Heart left ventricle (tissue), 16 donors: ENCODE measurements at regions not wholly inside any gene's neighbourhood (a gene's known extent, or its start where the extent isn't known, plus 50 kb on each side); places are given as distances from the start of the nearest gene placed in this dataset.

Experiments used
- ATAC-seq, 4 donors: fragments of 200-7000 bp; cut with Tn5 transposase; one replicate each; pipeline ENCODE4 v1.9.1; 2020 to 2022; ENCODE audit warnings: moderate library complexity in 4 of 4, mild to moderate bottlenecking in 3 of 4, moderate number of reproducible peaks in 1 of 4
- DNase-seq, 5 donors: peaks; one replicate each; pipeline ENCODE4 v3.0.0-alpha.2; 2020
- H3K27ac ChIP-seq, 12 donors: fragments of 200-600 bp; sonication (generic) in 4 of 12; one replicate each; pipeline versions ENCODE4 v1.5.0 to v1.8.0; 2016 to 2022; ENCODE audit warnings: mild to moderate bottlenecking in 2 of 12
- H3K27me3 ChIP-seq, 9 donors: fragments of 200-600 bp; sonication (generic) in 2 of 9; one replicate each; pipeline versions ENCODE4 v1.5.1 to v1.8.0; 2016 to 2022; ENCODE audit warnings: mild to moderate bottlenecking in 3 of 9
- H3K36me3 ChIP-seq, 9 donors: fragments of 200-600 bp; sonication (generic) in 2 of 9; one replicate each; pipeline versions ENCODE4 v1.5.0 to v1.8.0; 2018 to 2022; ENCODE audit warnings: mild to moderate bottlenecking in 2 of 9
- H3K4me1 ChIP-seq, 12 donors: fragments of 200-600 bp; sonication (generic) in 4 of 12; one replicate each; pipeline versions ENCODE4 v1.5.0 to v1.8.0; 2016 to 2022; ENCODE audit warnings: mild to moderate bottlenecking in 3 of 12
- H3K4me3 ChIP-seq, 12 donors: fragments of 200-600 bp; sonication (generic) in 4 of 12; one replicate each; pipeline versions ENCODE4 v1.5.0 to v1.8.0; 2017 to 2022; ENCODE audit warnings: mild to moderate bottlenecking in 9 of 12, moderate library complexity in 4 of 12
- H3K9me3 ChIP-seq, 12 donors: fragments of 200-600 bp; sonication (generic) in 4 of 12; one replicate each; pipeline versions ENCODE4 v1.5.0 to v1.8.0; 2016 to 2022; ENCODE audit warnings: mild to moderate bottlenecking in 1 of 12
- POLR2A ChIP-seq, 2 donors: fragments of 450-650 bp; IDR thresholded peaks; one replicate each; pipeline ENCODE4 v1.6.1; 2017; ENCODE audit warnings: antibody characterized with exemption in 2 of 2, mild to moderate bottlenecking in 2 of 2, moderate library complexity in 2 of 2
- WGBS, 4 donors: extraction: QIAGEN DNeasy Blood & Tissue Kit in 2 of 4; methylation state at CpG; one replicate each; pipeline versions ENCODE4 v1.1.5 to v1.1.7; 2013 to 2018; 5-methylcytosine and 5-hydroxymethylcytosine counted together
- intact Hi-C, 10 donors: fragments of 100-400 bp; cut with DNase I; formaldehyde crosslinking; loops; one replicate each; pipeline versions ENCODE4 v1.11.1 to v1.14.2; 2022
- TF ChIP-seq, protein P1 (sequence below), 12 donors: fragments of 200-600 bp; sonication (generic) in 4 of 12; IDR thresholded peaks; one replicate each; pipeline versions ENCODE4 v1.5.0 to v1.8.0; 2018 to 2022; ENCODE audit warnings: antibody characterized with exemption in 12 of 12, mild to moderate bottlenecking in 5 of 12
- donor health status: ischemic (EF 13 %, LVEDD 7.1; RV severe dilation, severe dysfunction).
- donor health status: healthy with polysubstance abuse.
- donor health status: DM: no; HTN: yes; CAD: no.
- donor health status: DM: no; HTN: no; CAD: no.
- donor health status: ischemic (EF 25% LVEDD 6.9; RV normal size, moderate dysfunction).
- donor health status: ischemic (EF 25% LVEDD 5.7; RV mildly dilated, moderate dysfunction).
- donor health status: healthy.
- donor health status: DM: yes; HTN: yes; CAD: no.
- donor health status: ischemic (EF 35%, LVEDD 5.7; RV mildly dilated, moderate dysfunction).
- donor health status: nonischemic (EF 11% LVEDD 7.7; RV severe dilation, severe dysfunction).
- donor health status: DM: yes; HTN: yes; CAD: no.
- donor health status: PGD.
- donor health status: ischemic (EF 29% LVEDD 5.4; RV normal size, mild dysfunction).
- donor health status: nonischemic (EF 23%, LVEDD 6.1; RV moderate dilation, normal function).

GRCh38 chr6:146944077-146944476, 260.1 kb upstream of the STXBP5 start:
- H3K36me3 ChIP-seq = no peaks in the 10 kb centered on the region

GRCh38 chr6:146944809-146945208, 259.4 kb upstream of the STXBP5 start:
- no peaks in the 10 kb centered on the region for H3K4me1 ChIP-seq
- 71 to 86% (median 79%) methylated on average over 2 of the region's 2 CpGs for WGBS, 4 donors
- H3K4me3 ChIP-seq = no peak overlapping the region
- no peaks in the 10 kb centered on the region for H3K36me3 ChIP-seq
- H3K9me3 ChIP-seq = peaks cover 0 to 14% (median 0%) of the 10 kb centered on the region in 12 donors
- H3K27ac ChIP-seq = no peak overlapping the region
- DNase-seq (no peak), ATAC-seq (no peak)
- intact Hi-C loops = no loop called here
- TF ChIP-seq, protein P1, sequence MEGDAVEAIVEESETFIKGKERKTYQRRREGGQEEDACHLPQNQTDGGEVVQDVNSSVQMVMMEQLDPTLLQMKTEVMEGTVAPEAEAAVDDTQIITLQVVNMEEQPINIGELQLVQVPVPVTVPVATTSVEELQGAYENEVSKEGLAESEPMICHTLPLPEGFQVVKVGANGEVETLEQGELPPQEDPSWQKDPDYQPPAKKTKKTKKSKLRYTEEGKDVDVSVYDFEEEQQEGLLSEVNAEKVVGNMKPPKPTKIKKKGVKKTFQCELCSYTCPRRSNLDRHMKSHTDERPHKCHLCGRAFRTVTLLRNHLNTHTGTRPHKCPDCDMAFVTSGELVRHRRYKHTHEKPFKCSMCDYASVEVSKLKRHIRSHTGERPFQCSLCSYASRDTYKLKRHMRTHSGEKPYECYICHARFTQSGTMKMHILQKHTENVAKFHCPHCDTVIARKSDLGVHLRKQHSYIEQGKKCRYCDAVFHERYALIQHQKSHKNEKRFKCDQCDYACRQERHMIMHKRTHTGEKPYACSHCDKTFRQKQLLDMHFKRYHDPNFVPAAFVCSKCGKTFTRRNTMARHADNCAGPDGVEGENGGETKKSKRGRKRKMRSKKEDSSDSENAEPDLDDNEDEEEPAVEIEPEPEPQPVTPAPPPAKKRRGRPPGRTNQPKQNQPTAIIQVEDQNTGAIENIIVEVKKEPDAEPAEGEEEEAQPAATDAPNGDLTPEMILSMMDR (IDR thresholded peaks at IDR 0.05) = no peak
- no peak for TF ChIP-seq POLR2A (IDR thresholded peaks at IDR 0.05)
- no peaks in the 10 kb centered on the region for H3K27me3 ChIP-seq

More at GRCh38 chr6:146944077-146944476, 260.1 kb upstream of the STXBP5 start:
- ATAC-seq = no peak
- Histone ChIP-seq H3K9me3 (peaks cover 0 to 14% (median 0%) of the 10 kb centered on the region in 12 donors), H3K4me1 (no peaks in the 10 kb centered on the region), H3K27me3 (no peaks in the 10 kb centered on the region), H3K4me3 (no peak overlapping the region), H3K27ac (no peak overlapping the region)
- intact Hi-C loops = no loop called here
- TF ChIP-seq, protein P1 (IDR thresholded peaks at IDR 0.05) = no peak
- TF ChIP-seq POLR2A (IDR thresholded peaks at IDR 0.05) = no peak
- no peak for DNase-seq

DNA sequence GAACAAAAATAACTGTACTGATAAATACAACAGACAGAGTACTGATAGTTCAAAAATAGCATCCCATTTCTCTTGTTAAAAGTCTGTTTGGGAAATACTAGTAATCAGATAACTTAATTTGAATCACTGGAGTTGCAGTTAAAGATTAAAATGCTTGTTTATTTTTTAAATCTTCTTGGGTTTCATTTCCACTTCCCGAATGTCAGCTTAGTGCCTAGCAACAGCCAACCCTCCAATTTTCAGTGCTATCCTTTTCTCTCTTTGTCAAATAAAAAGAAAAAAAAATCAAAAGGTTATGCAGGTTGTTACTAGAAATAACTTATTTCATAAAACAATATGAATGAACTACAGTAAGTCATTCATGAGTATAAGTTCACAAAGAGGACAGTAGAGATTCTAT, 257.7 kb upstream of the STXBP5 start:
- H3K9me3 ChIP-seq = peaks cover 0 to 11% (median 0%) of the 10 kb centered on the region in 12 donors
- H3K27ac ChIP-seq = no peak overlapping the region
- H3K27me3 ChIP-seq = no peaks in the 10 kb centered on the region
- H3K36me3 ChIP-seq = no peaks in the 10 kb centered on the region
- H3K4me3 ChIP-seq = no peak overlapping the region
- TF ChIP-seq, protein P1 (IDR thresholded peaks at IDR 0.05) = no peak
- TF ChIP-seq POLR2A (IDR thresholded peaks at IDR 0.05) = no peak
- no peak for DNase-seq
- WGBS, 4 donors = 71 to 79% (median 76%) methylated on average over 1 of the region's 1 CpG
- ATAC-seq = no peak
- intact Hi-C loops = no loop called here
- no peaks in the 10 kb centered on the region for H3K4me1 ChIP-seq

GRCh38 chr6:146948790-146949342, 255.4 kb upstream of the STXBP5 start:
- TF ChIP-seq POLR2A (IDR thresholded peaks at IDR 0.05) = no peak
- TF ChIP-seq, protein P1 (IDR thresholded peaks at IDR 0.05) = no peak
- H3K27ac ChIP-seq = no peak overlapping the region
- intact Hi-C loops = no loop called here
- no peaks in the 10 kb centered on the region for H3K36me3 ChIP-seq
- H3K27me3 ChIP-seq = no peaks in the 10 kb centered on the region
- ATAC-seq (no peak), DNase-seq (no peak)
- H3K9me3 ChIP-seq = peaks cover 0 to 6% (median 0%) of the 10 kb centered on the region in 12 donors
- no peaks in the 10 kb centered on the region for H3K4me1 ChIP-seq
- WGBS, 4 donors = 88 to 92% (median 89%) methylated on average over 3 of the region's 3 CpGs
- no peak overlapping the region for H3K4me3 ChIP-seq
